ENCODE measurements at regions not wholly inside any gene's neighbourhood (a gene's known extent, or its start where the extent isn't known, plus 50 kb on each side); places are given as distances from the start of the nearest gene placed in this dataset.

DNA sequence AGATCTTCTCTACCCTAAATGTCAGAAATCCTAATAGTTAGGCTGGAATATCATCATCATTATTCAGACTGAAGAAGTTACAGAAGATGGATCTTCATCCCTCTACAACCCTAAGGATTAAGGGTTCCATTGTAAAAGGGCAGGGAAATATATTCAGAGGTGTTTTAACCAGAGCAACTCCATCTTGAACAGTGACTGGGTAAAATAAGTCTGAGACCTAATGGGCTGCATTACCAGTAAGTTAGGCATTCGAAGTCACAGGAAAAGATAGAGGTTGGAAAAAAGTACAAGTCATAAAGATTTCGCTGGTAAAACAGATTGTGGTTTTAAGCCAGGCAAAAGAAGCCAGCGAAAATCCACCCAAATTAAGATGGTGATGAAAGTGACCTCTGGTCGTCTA lies 968.7 kb downstream of the CNTNAP5 start:
- TF ChIP-seq, protein P1, sequence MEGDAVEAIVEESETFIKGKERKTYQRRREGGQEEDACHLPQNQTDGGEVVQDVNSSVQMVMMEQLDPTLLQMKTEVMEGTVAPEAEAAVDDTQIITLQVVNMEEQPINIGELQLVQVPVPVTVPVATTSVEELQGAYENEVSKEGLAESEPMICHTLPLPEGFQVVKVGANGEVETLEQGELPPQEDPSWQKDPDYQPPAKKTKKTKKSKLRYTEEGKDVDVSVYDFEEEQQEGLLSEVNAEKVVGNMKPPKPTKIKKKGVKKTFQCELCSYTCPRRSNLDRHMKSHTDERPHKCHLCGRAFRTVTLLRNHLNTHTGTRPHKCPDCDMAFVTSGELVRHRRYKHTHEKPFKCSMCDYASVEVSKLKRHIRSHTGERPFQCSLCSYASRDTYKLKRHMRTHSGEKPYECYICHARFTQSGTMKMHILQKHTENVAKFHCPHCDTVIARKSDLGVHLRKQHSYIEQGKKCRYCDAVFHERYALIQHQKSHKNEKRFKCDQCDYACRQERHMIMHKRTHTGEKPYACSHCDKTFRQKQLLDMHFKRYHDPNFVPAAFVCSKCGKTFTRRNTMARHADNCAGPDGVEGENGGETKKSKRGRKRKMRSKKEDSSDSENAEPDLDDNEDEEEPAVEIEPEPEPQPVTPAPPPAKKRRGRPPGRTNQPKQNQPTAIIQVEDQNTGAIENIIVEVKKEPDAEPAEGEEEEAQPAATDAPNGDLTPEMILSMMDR (IDR thresholded peaks at IDR 0.05): no peak
- no peak for TF ChIP-seq POLR2A (IDR thresholded peaks at IDR 0.05)
